A549 (cell line): ENCODE measurements at regions not wholly inside any gene's neighbourhood (a gene's known extent, or its start where the extent isn't known, plus 50 kb on each side); places are given as distances from the start of the nearest gene placed in this dataset.

ENCODE experiments used
- ATAC-seq, 2 experiments: fragments of 200-7000 bp in 1 of 2; fragments of >200 bp in 1 of 2; cut with Nextera tagmentation in 1 of 2; cut with Tn5 transposase in 1 of 2; 3 replicates each; pipeline versions ENCODE4 v1.8.0 to v1.9.1; 2018 to 2020; ENCODE audit warnings: mild to moderate bottlenecking in 1 of 2, moderate library complexity in 1 of 2
- CTCF ChIA-PET: fragments of 300-600 bp; sonication (Branson Sonifier 250); formaldehyde crosslinking; extraction: SDS; loops from one replicate; lab custom pipeline; 2021; ENCODE audit warnings: antibody characterized with exemption, inconsistent platforms; lab: Yijun Ruan, JAX
- POLR2A ChIA-PET: fragments of 350-600 bp; formaldehyde crosslinking; extraction: SDS; loops from one replicate; lab custom pipeline; 2021; ENCODE audit warnings: antibody characterized with exemption, inconsistent platforms; lab: Yijun Ruan, JAX
- DNase-seq, 2 experiments: peaks; one replicate each; pipeline versions ENCODE4 v3.0.0 to v3.0.0-alpha.2; 2011 to 2016; ENCODE audit warnings: low read depth in 1 of 2, low spot score in 1 of 2
- FAIRE-seq: peaks from 2 replicates; lab custom pipeline; 2011; peaks lifted over from hg19 to GRCh38; lab: Jason Lieb, UNC
- H3K27ac ChIP-seq, 2 experiments: fragments of >200 bp; sonication (Bioruptor Twin); formaldehyde crosslinking; 3 replicates each; pipeline ENCODE4 v1.5.1; 2016 to 2017
- H3K4me1 ChIP-seq: fragments of >200 bp; sonication (Bioruptor Twin); formaldehyde crosslinking; 3 replicates; pipeline ENCODE4 v1.6.1; 2016
- H3K4me2 ChIP-seq: fragments of >200 bp; sonication (Bioruptor Twin); formaldehyde crosslinking; 3 replicates; pipeline ENCODE4 v1.6.1; 2016
- H3K4me3 ChIP-seq: fragments of >200 bp; sonication (Bioruptor Twin); formaldehyde crosslinking; 3 replicates; pipeline ENCODE4 v1.5.1; 2016
- H3K9me3 ChIP-seq: fragments of >200 bp; sonication (Bioruptor Twin); formaldehyde crosslinking; 3 replicates; pipeline ENCODE4 v1.6.1; 2016
- ATOH8 ChIP-seq: fragments of 250-450 bp; sonication (Bioruptor Pico); IDR thresholded peaks from 2 replicates; pipeline ENCODE4 v1.5.0; 2020; ENCODE audit warnings: low read depth, mild to moderate bottlenecking, moderate library complexity
- BHLHE40 ChIP-seq: IDR thresholded peaks from 2 replicates; pipeline ENCODE4 v1.6.1; 2012; ENCODE audit warnings: low read depth, low read length, inconsistent platforms
- CBX8 ChIP-seq: fragments of 200-600 bp; sonication (generic); IDR thresholded peaks from 2 replicates; pipeline ENCODE4 v1.6.1; 2016
- CEBPB ChIP-seq, 2 experiments: fragments of >200 bp in 1 of 2; sonication (Bioruptor Twin) in 1 of 2; formaldehyde crosslinking in 1 of 2; IDR thresholded peaks; 2 replicates each; pipeline ENCODE4 v1.6.1; 2012 to 2016
- CHD2 ChIP-seq: fragments of 150-350 bp; IDR thresholded peaks from 2 replicates; pipeline ENCODE4 v1.6.1; 2014; ENCODE audit warnings: low read length; ENCODE audit not compliant: partially characterized antibody
- FOSB ChIP-seq: fragments of 250-450 bp; sonication (Bioruptor Pico); IDR thresholded peaks from 2 replicates; pipeline ENCODE4 v1.5.0; 2020; ENCODE audit warnings: mild to moderate bottlenecking, moderate library complexity
- FOXS1 ChIP-seq: fragments of 250-450 bp; sonication (Bioruptor Pico); IDR thresholded peaks from 2 replicates; pipeline ENCODE4 v1.5.0; 2020; ENCODE audit warnings: mild to moderate bottlenecking, moderate library complexity
- HOXB5 ChIP-seq: fragments of 250-450 bp; sonication (Bioruptor Pico); IDR thresholded peaks from 2 replicates; pipeline ENCODE4 v1.5.0; 2020; ENCODE audit warnings: mild to moderate bottlenecking, moderate library complexity
- MYC ChIP-seq: IDR thresholded peaks from 2 replicates; pipeline ENCODE4 v1.6.1; 2012; ENCODE audit warnings: mild to moderate bottlenecking, inconsistent platforms, low read length, improper control_type of control experiment, borderline replicate concordance
- POLR2AphosphoS2 ChIP-seq: conservative IDR thresholded peaks from 2 replicates; pipeline ENCODE4 v1.6.1; 2012; ENCODE audit warnings: low read length, improper control_type of control experiment, inconsistent platforms
- RAD21 ChIP-seq, 2 experiments: fragments of >200 bp in 1 of 2; sonication (Bioruptor Twin) in 1 of 2; formaldehyde crosslinking in 1 of 2; IDR thresholded peaks in 1 of 2; conservative IDR thresholded peaks in 1 of 2; 2 replicates in 1 of 2; 3 replicates in 1 of 2; pipeline ENCODE4 v1.6.1; 2012 to 2018; ENCODE audit warnings: inconsistent platforms in 1 of 2
- SREBF2 ChIP-seq: fragments of 450-650 bp; IDR thresholded peaks from 2 replicates; pipeline ENCODE4 v1.6.1; 2014; ENCODE audit warnings: mild to moderate bottlenecking, moderate library complexity
- ZSCAN20 ChIP-seq: fragments of 250-450 bp; sonication (Bioruptor Pico); IDR thresholded peaks from 2 replicates; pipeline ENCODE4 v1.8.0; 2022; ENCODE audit warnings: mild to moderate bottlenecking, moderate library complexity
- WGBS: methylation state at CpG from one replicate; pipeline ENCODE4 v1.1.6; 2017; ENCODE audit errors: missing lambda C conversion rate; 5-methylcytosine and 5-hydroxymethylcytosine counted together
- TF ChIP-seq, protein P1 (sequence below): fragments of 250-450 bp; sonication (Bioruptor Pico); IDR thresholded peaks from 2 replicates; pipeline ENCODE4 v1.5.0; 2021; ENCODE audit warnings: mild to moderate bottlenecking, moderate library complexity, borderline replicate concordance
- TF ChIP-seq, protein P2 (sequence below): fragments of 450-650 bp; IDR thresholded peaks from 2 replicates; pipeline ENCODE4 v1.6.1; 2014; ENCODE audit warnings: antibody characterized with exemption

- TF ChIP-seq CBX8, result no peak
- TF ChIP-seq SREBF2, result no peak
- TF ChIP-seq MYC, result no peak
- TF ChIP-seq, protein P1, sequence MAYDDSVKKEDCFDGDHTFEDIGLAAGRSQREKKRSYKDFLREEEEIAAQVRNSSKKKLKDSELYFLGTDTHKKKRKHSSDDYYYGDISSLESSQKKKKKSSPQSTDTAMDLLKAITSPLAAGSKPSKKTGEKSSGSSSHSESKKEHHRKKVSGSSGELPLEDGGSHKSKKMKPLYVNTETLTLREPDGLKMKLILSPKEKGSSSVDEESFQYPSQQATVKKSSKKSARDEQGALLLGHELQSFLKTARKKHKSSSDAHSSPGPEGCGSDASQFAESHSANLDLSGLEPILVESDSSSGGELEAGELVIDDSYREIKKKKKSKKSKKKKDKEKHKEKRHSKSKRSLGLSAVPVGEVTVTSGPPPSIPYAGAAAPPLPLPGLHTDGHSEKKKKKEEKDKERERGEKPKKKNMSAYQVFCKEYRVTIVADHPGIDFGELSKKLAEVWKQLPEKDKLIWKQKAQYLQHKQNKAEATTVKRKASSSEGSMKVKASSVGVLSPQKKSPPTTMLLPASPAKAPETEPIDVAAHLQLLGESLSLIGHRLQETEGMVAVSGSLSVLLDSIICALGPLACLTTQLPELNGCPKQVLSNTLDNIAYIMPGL (CRISPR knock-in tag), result no peak
- TF ChIP-seq HOXB5 (CRISPR knock-in tag), result no peak
- Histone ChIP-seq H3K27ac (no peak overlapping the region), H3K4me1 (no peaks in the 10 kb centered on the region), H3K4me3 (no peak overlapping the region), H3K4me2 (no peak overlapping the region), H3K9me3 (no peaks in the 10 kb centered on the region)
- 69% methylated on average over 2 of the region's 2 CpGs for WGBS
- ChIA-PET CTCF (interaction anchor here (2.4 kb wide), 1 partner anchor 41 kb away, joined by 5 read pairs; no protein-coding TSS in a partner anchor), POLR2A (no interaction called here)
- ATAC-seq (no peak), DNase-seq (no peak), FAIRE-seq (no peak)
Measured at GRCh38 chr10:3002304-3002703, 65.0 kb upstream of the PFKP start.

GRCh38 chr10:3000048-3000447 is 67.3 kb upstream of the PFKP start:
- CTCF ChIA-PET, result interaction anchor here (1.3 to 1.5 kb wide), 2 partner anchors 12 to 43 kb away, joined by 3 to 5 read pairs; no protein-coding TSS in a partner anchor
- H3K4me2 ChIP-seq, result no peak overlapping the region
- no peak overlapping the region for H3K4me3 ChIP-seq
- no peak for ATAC-seq
- WGBS, result 18% methylated on average over 2 of the region's 2 CpGs
- DNase-seq, result no peak
- H3K4me1 ChIP-seq, result no peaks in the 10 kb centered on the region
- no peak overlapping the region for H3K27ac ChIP-seq
- no peak for FAIRE-seq
- no peak for TF ChIP-seq ZSCAN20 (CRISPR knock-in tag)
- TF ChIP-seq FOXS1 (CRISPR knock-in tag), result no peak
- TF ChIP-seq, protein P2, sequence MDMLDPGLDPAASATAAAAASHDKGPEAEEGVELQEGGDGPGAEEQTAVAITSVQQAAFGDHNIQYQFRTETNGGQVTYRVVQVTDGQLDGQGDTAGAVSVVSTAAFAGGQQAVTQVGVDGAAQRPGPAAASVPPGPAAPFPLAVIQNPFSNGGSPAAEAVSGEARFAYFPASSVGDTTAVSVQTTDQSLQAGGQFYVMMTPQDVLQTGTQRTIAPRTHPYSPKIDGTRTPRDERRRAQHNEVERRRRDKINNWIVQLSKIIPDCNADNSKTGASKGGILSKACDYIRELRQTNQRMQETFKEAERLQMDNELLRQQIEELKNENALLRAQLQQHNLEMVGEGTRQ, result 0 out of 2 replicates have a peak, but pooled peaks have one; percentile 16
- TF ChIP-seq FOSB (CRISPR knock-in tag), result no peak
- TF ChIP-seq CHD2, result no peak
- no peak for TF ChIP-seq RAD21 (conservative IDR thresholded peaks at IDR 0.05 in 1 of 2, IDR thresholded peaks at IDR 0.05 in 1 of 2)
- TF ChIP-seq, all 56 proteins: peak for 1
- POLR2A ChIA-PET, result no interaction called here
- no peaks in the 10 kb centered on the region for H3K9me3 ChIP-seq

- WGBS, result 71% methylated on average over 7 of the region's 7 CpGs
- H3K27ac ChIP-seq, result no peak overlapping the region
- CTCF ChIA-PET, result interaction anchor here (0.5 to 2.2 kb wide), 4 partner anchors 11 to 251 kb away, joined by 3 to 11 read pairs (median 6); no protein-coding TSS in a partner anchor
- ATAC-seq, result no peak
- H3K4me1 ChIP-seq, result peaks cover 11% of the 10 kb centered on the region; the same call in 2 of the 3 replicates
- TF ChIP-seq CBX8 (no peak), ATOH8 (CRISPR knock-in tag) (no peak), CEBPB (IDR thresholded peaks at IDR 0.05) (no peak), FOSB (CRISPR knock-in tag) (no peak), BHLHE40 (no peak), POLR2AphosphoS2 (no peak)
- TF ChIP-seq, all 56 proteins: peak for 0
- Histone ChIP-seq H3K9me3 (0 out of 3 replicates have a peak, but pooled peaks cover 3% of the 10 kb centered on the region), H3K4me2 (no peak overlapping the region), H3K4me3 (no peak overlapping the region)
- POLR2A ChIA-PET, result no interaction called here
- FAIRE-seq (no peak), DNase-seq (no peak)
Measured at GRCh38 chr10:2994221-2994961, 73.0 kb upstream of the PFKP start.
